ENCODE measurements at regions not wholly inside any gene's neighbourhood (a gene's known extent, or its start where the extent isn't known, plus 50 kb on each side); places are given as distances from the start of the nearest gene placed in this dataset.

DNA sequence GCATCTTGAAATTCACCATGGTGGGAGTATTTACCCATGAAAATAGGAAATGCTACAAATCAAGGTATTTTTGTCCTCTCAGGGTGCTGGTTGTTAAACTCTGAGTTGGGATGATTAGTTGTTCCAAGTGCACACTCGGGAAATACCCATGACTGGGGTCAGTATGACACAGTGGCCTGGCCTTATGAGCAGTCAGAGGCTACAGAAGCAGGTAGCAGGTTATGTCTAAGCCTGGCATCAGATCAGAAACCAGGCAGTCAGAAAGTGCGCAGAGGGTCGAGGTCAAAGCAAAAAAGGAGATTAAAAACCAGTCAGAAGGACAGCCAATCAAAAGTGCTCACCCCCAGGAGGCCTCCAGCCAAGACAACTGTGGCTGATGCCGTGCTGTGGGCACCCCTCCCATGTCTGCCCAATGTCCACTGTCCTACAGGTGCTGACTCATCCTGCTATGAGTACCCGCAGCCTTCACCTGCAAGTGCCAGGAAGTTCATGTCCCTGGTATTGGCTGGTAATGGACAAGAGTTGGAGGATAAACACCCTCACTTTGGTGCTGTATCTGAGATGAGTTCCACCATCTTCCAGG lies 117.4 kb upstream of the SLC24A3 start:
- no peak for ATAC-seq

DNA sequence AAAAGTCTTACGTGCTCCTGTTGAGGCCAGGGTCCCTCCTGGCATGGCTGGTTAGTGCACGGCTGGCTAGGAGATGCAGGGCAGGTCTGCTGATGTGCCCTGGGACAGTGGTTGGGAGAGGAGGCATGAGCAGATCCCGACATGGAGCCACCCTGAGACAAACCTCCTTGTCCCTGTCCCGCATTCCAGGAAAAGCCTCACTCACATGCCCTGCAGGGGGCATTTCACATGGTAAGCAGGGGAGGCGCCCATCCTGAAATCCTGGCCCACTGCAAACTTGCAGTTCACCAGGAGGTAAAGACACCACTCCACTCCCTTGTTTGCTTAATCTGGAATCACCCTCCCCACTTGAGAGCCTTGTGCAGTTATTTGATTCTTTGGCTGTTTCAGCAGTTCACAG lies 116.7 kb upstream of the SLC24A3 start:
- ATAC-seq = no peak
- intact Hi-C loops (cut with DNase I) = no loop called here

More for the DNA sequence above, 117.4 kb upstream of the SLC24A3 start:
- no peak for DNase-seq (ENCODE audit: missing footprints)
- intact Hi-C loops (cut with DNase I) = no loop called here

DNA sequence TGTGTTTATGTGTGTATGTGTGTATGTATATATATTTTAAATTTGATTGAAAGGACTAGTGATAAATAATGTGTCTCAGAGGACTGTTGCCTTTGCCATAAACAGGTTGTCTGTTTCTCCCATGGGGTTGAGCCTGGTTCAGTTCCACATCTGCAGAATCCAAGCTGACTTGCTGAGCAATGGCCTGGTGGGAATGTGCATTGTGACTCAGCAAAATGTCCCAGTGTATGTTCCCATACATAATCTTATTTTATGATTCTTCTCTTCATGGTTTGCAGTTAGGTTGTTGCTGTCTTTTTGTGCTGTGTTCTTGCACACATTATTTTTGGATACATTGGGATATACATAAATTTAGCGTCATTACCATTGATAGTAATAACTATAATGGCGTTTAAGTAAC lies 115.6 kb upstream of the SLC24A3 start:
- DNase-seq (ENCODE audit: missing footprints) (no peak), ATAC-seq (no peak)
- intact Hi-C loops (cut with DNase I) = no loop called here

More for the DNA sequence above, 116.7 kb upstream of the SLC24A3 start:
- no peak for DNase-seq (ENCODE audit: missing footprints)

DNA sequence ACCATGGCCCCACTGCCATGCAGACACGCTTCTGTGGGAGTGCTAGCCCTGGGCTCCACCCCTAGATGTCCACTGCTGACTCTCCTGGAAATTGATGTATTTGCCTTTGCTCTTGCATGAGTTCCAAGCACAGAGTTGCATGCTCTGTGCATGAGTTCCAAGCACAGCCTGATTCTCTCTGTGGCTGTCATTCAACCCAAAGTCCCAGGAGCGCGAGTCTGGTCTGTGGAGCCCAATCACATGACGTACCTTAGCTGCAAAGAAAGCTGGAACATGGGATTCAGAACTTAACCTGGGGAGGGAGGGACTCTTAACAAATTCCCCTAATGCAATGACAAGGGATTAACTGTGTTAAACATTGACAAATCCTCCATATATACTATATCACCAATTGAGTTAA lies 114.3 kb upstream of the SLC24A3 start:
- no peak for DNase-seq (ENCODE audit: missing footprints)
- intact Hi-C loops (cut with DNase I) = no loop called here
- ATAC-seq = no peak

DNA sequence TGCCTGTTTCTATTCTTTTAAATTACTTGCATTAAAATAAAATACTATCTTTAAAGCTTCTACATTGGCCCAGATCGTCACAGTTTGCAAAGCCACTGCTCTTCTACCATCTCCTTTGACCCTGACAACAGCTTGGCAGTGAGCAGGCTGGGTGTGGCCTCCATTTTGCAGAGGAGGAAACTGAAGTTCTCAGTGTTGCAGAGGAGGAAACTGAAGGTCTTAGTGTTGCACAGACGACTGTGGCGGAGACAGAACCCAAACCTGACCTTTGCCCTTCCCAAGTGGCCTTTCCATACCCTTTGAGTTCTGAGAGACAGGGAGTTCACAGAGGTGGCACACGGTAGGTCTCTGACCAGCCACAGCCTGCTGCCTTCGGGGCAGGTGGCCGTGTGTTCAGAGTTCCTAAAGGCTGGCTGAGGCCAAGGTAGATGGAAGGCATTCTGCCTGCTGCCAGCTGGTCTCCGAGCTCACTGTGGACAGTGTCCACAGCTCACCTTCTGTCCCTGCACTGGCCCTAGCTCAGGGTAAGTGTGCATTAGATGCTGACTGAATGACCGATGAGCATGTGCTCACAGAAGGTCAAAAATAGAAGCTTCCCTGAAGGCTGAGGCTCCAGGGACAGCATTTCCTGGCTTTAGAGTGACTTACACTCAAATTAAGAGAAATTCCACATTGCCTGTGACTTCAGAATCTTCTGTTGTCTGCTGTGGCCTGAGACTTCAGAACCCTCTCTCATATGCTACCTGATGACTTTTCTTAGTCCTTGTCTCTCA lies 113.5 kb upstream of the SLC24A3 start:
- intact Hi-C loops (cut with DNase I) = no loop called here
- DNase-seq (ENCODE audit: missing footprints) (no peak), ATAC-seq (no peak)

DNA sequence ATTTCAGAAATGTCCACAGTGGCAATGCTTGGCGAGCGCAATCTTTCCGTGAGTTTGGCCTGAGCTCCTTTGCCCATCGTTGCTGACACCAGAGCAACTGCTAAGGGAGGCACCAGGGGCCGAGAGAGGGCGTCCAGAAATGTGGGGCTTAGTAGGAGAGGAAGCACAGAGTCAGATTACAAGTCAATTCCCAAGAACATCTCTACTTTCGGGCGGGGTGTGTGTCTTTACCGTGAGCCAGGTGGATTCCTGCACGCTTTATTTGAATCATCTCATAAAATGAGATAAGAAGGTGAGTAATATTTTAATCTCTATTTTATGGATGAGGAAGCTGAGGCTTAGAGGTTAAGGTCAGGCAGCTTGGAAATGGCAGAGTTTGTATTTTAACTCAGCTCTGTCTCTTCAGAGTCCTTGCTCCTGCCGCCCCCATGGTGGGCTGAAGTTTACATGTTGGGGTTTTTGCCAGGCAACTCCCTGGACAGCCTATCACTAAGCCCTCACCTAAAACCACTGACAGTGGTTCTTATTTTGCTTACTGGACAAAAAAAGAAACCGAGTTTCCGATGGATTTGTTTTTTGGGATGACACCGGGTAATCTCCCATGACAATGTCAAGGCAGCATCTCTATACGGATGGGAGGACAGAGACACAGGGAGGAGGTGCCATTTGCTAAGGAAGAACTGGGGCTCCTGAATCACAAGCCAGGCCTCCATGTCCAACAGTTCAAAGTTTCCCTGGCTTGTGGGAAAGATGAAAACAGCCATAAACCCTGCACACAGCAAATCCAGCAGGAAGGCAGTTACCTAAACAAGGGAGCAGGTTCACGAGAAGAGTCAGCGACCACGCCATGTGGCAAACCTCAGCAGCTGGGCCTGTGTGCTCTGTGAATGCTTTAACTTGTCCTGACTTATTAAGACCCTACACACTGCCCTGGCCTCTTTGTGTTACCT lies 112.6 kb upstream of the SLC24A3 start:
- no peak for ATAC-seq
- DNase-seq (ENCODE audit: missing footprints) = no peak
- intact Hi-C loops (cut with DNase I) = no loop called here

DNA sequence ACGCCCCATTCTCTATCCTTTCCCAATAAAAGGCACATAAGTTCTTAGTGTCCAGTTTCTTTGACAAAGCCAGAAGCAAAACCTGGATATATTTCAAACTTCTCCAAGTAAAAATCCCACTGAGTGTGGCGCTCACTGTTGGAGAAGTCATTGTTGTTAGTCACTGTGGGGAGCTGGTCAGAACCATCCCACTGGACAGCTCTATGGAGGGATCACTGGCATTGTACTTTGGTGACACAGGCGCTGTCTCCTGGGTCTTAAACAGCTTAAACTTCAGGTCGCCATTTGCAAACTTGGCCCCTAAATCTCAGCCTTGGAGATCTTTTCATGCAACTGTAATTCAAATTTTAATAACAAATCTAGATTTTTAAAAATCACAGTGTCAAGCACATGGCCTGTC lies 111.5 kb upstream of the SLC24A3 start:
- no peak for DNase-seq (ENCODE audit: missing footprints)
- ATAC-seq = no peak
- intact Hi-C loops (cut with DNase I) = no loop called here

DNA sequence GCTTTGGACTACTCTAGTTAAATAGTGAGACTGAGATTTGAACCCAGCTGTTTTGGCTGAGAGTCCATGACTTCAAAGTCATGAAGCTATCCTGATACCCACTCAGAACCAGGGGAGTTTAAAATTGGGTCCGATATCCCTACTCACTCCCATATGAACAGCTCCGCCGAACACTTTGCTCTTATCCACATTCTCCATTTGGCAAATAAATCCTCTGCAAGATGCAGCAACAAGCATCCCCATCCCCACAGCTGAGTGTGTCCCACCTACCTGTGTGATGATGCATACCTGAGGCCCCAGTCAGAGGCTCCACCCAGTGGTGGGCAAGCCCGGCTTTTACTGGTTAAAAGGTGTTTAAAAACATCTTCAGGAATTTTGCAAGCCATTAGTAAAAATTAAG lies 108.3 kb upstream of the SLC24A3 start:
- no peak for ATAC-seq
- intact Hi-C loops (cut with DNase I) = no loop called here
- no peak for DNase-seq (ENCODE audit: missing footprints)

DNA sequence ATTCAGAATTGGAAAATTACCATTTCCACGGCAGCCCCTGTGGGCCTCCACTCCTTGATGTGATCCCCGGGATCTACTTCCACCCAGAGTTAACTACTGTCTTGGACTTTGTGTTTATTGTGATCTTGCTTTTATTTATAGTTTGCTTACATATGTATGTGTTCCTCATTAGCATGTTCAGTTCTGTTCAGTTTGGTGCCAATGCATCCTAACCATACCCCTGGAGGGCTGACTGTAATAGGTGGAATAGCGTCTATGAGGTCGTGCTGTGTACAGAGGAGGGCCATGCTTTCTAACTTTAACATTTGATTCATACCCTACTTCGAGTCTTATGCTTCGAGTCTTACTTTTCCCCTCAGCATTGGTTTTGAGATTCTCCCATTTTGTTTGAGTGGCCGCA lies 104.3 kb upstream of the SLC24A3 start:
- no peak for DNase-seq (ENCODE audit: missing footprints)
- no peak for ATAC-seq
- intact Hi-C loops (cut with DNase I) = no loop called here

DNA sequence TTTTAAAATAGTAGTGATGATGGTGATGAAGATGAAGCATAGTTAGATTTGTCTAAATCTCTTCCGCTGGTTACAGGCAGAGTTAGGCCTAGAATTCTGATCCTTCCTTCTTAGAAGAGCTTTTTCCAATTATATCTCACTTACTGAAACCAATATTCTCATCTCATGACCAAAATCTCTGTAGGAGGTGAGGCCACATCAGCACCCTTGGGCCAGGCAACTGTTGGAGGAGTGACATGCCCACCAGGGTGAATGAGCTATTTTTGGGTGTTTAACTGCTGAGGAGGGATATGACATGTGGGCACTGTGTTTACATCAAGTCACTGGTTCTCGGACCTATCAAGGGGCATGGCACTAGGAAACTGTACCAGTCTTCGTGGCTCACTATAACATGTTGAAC lies 102.2 kb upstream of the SLC24A3 start:
- intact Hi-C loops (cut with DNase I) = no loop called here
- no peak for DNase-seq (ENCODE audit: missing footprints)
- no peak for ATAC-seq

DNA sequence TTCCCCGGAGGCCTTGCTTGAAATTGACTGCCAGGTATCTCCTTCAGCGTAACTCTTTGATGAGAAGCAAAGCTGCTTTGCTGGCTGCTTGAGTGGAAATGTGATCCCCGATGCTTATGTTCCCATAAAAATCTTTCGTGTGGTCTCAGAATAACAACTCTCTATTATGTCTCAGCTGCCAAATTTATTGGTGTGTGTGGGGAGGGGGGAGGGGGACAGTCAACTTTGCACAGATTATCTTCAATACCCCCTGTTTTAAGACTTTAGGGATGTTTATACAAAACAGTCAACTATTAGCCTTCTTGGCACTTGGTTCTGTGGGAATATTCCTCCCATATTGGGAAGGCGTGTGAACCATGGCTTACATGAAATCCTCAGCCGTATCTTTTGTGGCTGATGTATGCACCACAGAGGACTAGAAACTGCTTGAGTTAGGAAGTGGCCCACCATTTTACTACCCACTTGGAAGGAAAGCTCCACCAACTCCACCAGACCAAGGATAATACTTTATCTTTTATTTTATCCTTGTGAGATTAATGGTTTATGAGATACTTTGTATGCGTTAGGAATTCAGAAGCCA lies 101.5 kb upstream of the SLC24A3 start:
- ATAC-seq = no peak
- no peak for DNase-seq (ENCODE audit: missing footprints)
- intact Hi-C loops (cut with DNase I) = no loop called here

DNA sequence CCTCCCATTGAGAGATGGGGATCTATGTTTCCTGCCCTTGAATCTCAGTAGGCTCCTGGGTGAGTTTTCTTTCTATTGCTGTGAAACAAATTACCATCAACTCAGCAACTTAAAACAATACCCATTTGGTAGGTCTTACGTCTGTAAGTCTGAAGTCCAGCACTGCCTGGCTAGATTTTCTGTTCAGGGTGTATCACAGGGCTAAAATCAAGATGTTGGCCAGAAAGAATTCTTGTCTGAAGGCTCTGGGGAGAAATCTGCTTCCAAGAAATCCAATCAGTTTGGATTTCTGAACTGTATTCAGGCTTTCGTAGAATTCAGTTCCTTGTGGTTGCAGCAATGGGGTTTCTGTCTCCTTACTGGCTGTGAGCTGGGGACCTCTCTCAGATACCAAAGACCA lies 99.6 kb upstream of the SLC24A3 start:
- DNase-seq (ENCODE audit: missing footprints) (no peak), ATAC-seq (no peak)
- intact Hi-C loops (cut with DNase I) = no loop called here

DNA sequence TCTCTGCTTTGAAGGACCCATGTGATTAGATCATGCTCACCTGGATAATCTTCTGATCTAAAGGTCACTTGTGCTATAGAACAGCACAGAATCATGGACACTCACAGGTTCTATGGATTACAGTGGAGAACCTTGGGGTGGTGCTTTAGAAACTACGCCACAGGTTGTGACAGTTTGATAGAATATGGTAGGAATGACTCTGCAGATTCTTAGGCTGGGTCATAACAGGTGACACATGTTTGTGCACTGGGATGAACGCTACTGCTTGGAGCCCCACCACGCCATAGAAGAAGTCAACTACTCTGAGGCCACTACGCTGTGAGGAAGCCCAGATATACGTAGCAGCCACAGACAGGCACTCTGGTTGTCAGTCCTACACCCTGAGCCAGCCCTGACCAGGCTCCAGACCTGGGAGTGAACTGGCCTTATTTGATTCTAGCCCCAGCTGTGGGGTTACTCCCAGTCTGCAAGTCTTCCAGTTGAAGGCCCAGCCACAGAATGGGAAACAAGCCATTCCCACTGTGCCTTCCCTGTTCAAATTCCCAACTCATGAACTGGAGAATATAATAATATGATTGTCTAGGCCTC lies 99.0 kb upstream of the SLC24A3 start:
- DNase-seq (ENCODE audit: missing footprints) (no peak), ATAC-seq (no peak)
- intact Hi-C loops (cut with DNase I) = no loop called here

DNA sequence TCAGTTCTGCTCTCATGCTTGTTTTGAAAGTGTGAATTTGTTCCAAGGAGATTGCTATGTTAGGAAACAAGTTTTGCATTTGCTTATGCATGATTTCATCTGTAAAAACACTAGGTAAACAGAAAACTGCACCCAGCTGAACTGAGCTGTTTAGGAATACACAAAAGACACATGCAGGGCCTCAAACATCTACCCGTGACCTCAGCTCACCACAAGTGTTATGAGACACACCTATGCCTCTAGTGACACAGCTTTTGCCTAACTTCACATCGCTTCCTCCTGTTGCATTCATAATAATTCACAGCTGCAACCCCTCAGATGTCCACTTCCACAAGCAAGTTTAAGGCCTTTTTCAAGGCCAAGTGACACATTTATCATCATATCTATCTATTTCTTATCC lies 98.0 kb upstream of the SLC24A3 start:
- DNase-seq (ENCODE audit: missing footprints) = no peak
- no peak for ATAC-seq
- intact Hi-C loops (cut with DNase I) = no loop called here

DNA sequence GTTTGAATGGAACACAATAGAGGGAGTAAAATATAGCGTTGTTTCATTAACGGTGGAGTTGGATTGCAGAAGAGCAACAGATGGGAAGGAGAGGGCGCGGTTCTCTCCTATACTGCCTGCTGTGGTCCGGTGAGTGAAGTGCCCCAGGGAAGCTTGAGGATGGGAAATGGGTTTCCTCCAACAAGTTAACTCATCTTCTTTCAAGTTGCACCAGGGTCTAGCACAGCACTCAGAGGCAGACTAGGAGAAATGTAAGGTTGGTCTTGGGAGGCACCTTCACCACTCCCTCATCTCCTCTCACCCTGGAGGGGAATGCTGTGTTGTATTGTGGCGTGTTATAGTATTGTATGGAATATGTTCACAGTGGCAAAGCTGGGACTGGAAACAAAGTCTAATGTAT lies 96.9 kb upstream of the SLC24A3 start:
- DNase-seq (ENCODE audit: missing footprints) (no peak), ATAC-seq (no peak)
- intact Hi-C loops (cut with DNase I) = no loop called here

DNA sequence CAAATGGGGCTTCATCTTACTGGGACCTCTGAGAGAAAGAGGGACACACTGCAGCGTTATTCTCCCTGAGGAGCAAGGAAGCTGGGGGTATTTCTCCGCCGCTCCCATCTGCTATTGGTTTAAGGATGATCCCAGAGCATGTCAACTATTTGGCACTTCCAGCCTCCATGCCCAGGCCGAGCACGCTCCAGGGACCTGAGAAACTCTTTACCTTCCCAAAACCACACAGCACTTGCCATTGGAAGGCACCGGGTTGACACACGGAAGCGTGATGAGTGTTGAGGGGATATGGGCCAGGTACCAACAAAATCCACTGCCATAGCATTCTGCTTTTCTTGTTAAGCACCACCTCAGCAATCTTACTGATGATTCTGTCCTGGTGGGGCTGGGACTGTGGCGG lies 92.4 kb upstream of the SLC24A3 start:
- ATAC-seq (no peak), DNase-seq (ENCODE audit: missing footprints) (no peak)
- intact Hi-C loops (cut with DNase I) = no loop called here

DNA sequence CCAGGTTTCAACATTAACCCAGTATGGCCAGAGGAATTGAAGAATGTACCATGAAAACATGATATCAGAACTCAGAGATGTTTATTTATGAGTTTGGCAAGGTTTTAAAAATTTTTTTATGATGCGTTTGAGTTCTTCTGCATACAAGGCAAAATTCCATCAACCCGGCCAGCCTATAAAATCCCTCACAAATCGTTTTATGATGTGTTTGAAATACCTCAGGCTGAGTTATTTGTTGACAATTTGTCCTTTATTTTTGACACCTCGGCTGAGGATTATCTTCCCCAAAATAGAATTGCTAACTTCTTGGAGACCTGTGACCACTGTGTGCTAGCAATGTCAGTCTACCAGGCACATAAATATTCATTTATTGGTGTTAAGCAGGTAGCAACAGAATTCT lies 91.9 kb upstream of the SLC24A3 start:
- intact Hi-C loops (cut with DNase I) = no loop called here
- ATAC-seq (no peak), DNase-seq (ENCODE audit: missing footprints) (no peak)

DNA sequence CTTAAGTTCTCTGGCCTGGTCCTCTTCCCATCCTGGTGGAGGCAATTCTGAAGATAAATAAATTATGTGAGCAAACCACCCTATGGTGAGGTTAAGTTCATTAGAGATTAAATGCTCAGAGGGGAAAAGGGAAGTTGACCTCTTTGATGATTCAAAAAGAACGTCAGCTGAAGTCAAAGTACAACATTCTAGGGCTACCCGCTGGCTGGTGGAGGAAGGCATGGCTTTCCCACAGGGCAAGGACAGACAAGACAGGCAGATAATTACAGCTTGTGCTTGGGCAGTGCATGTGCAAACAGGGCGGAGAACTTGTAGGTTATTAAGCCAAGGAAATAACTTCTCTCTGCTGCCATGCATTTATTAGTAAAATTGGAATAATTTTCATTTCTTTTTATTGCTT lies 91.0 kb upstream of the SLC24A3 start:
- intact Hi-C loops (cut with DNase I) = no loop called here
- no peak for DNase-seq (ENCODE audit: missing footprints)

DNA sequence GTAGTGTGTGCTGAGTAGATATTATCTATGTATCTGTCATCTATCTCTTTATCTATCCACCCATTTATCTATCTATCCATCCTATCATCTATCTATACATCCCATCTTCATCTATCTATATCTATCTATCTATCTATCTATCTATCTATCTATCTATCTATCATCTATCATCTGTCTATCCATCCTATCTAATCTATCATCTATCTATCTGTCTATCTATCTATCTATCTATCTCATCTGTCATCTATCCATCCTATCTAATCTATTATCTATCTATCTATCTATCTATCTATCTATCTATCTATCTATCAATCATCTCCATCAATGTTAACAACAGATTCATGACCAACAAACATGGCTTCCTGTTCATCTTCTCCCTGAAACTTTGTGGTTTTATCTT lies 90.5 kb upstream of the SLC24A3 start:
- intact Hi-C loops (cut with DNase I) = no loop called here
- ATAC-seq (no peak), DNase-seq (ENCODE audit: missing footprints) (no peak)

More for the DNA sequence above, 91.0 kb upstream of the SLC24A3 start:
- ATAC-seq = no peak

Data from Right ventricle myocardium inferior (tissue), 1 donor.